ENCODE measurements at regions not wholly inside any gene's neighbourhood (a gene's known extent, or its start where the extent isn't known, plus 50 kb on each side); places are given as distances from the start of the nearest gene placed in this dataset.

- no peak for TF ChIP-seq REST (IDR thresholded peaks at IDR 0.05; ENCODE audit: unreplicated experiment)
- TF ChIP-seq ETS1 (IDR thresholded peaks at IDR 0.05): no peak
Measured at GRCh38 chr22:49363526-49364230, 464.0 kb downstream of the BRD1 start (continued).

- no peaks in the 10 kb centered on the region for H3K27me3 ChIP-seq (ENCODE audit: insufficient read depth)
- peaks cover 4% of the 10 kb centered on the region for H3K36me3 ChIP-seq (ENCODE audit: insufficient read depth)
- H3K4me3 ChIP-seq: no peak overlapping the region
- no peak overlapping the region for H3K4me2 ChIP-seq
- DNase-seq (ENCODE audit: low spot score): no peak
- no peak overlapping the region for H2AFZ ChIP-seq
- no peaks in the 10 kb centered on the region for H3F3A ChIP-seq (replicated peaks; ENCODE audit: low read depth)
- no peaks in the 10 kb centered on the region for H3K4me1 ChIP-seq (ENCODE audit: insufficient read depth)
- no peak overlapping the region for H3K4me3 Mint-ChIP-seq
- H3K27ac ChIP-seq (ENCODE audit: low read depth): no peak overlapping the region
- no peaks in the 10 kb centered on the region for H3K36me3 Mint-ChIP-seq (ENCODE audit: low read depth)
- H3K9me2 ChIP-seq (ENCODE audit: insufficient read depth): no peaks in the 10 kb centered on the region
- no peaks in the 10 kb centered on the region for H4K20me1 ChIP-seq (replicated peaks; ENCODE audit: insufficient read depth)
- H3K27me3 Mint-ChIP-seq (ENCODE audit: insufficient read depth, low read depth, poor library complexity): peaks cover 3% of the 10 kb centered on the region
- ATAC-seq: no peak
- no peak overlapping the region for H3K27ac Mint-ChIP-seq
- no peaks in the 10 kb centered on the region for H3K79me2 ChIP-seq (replicated peaks; ENCODE audit: insufficient read depth)
- H3K9me3 Mint-ChIP-seq: no peaks in the 10 kb centered on the region; the same call in 1 of the 3 replicates
- H3K4me1 Mint-ChIP-seq: no peaks in the 10 kb centered on the region
- no peak for TF ChIP-seq CREB1 (CRISPR knock-in tag; IDR thresholded peaks at IDR 0.05; ENCODE audit: low read depth)
- TF ChIP-seq POLR2AphosphoS5 (IDR thresholded peaks at IDR 0.05; ENCODE audit: low read depth): no peak
- TF ChIP-seq REST (IDR thresholded peaks at IDR 0.05; ENCODE audit: unreplicated experiment): no peak
- TF ChIP-seq ZNF331 (CRISPR knock-in tag; IDR thresholded peaks at IDR 0.05; ENCODE audit: low read depth): no peak
- no peak for TF ChIP-seq ZNF462 (CRISPR knock-in tag; IDR thresholded peaks at IDR 0.05)
- no peak for TF ChIP-seq STAT1 (IDR thresholded peaks at IDR 0.05; ENCODE audit: unreplicated experiment)
- no peak for TF ChIP-seq ETS1 (IDR thresholded peaks at IDR 0.05)
Measured at GRCh38 chr22:49362211-49362839, 465.3 kb downstream of the BRD1 start.

All from GM23338 (cell line).